Endothelial cell of umbilical vein (primary cell): ENCODE measurements at regions not wholly inside any gene's neighbourhood (a gene's known extent, or its start where the extent isn't known, plus 50 kb on each side); places are given as distances from the start of the nearest gene placed in this dataset.

Experiments
- BruUV-seq: library from RNA; stranded (reverse); fragments of 400-500 nt; replicated peaks from 2 replicates; lab custom pipeline; 2021; lab: Mats Ljungman, UMichigan
- CTCF ChIA-PET: fragments of 300-600, 350-600 bp; sonication (Branson Sonifier 250); formaldehyde crosslinking; loops from one replicate; lab custom pipeline; 2021; ENCODE audit warnings: antibody characterized with exemption, inconsistent platforms; lab: Charles Lee
- POLR2A ChIA-PET: fragments of 300-600, 350-600 bp; sonication (Branson Sonifier 250); formaldehyde crosslinking; loops from one replicate; lab custom pipeline; 2021; ENCODE audit warnings: antibody characterized with exemption, inconsistent platforms; lab: Charles Lee
- DNase-seq: peaks from one replicate; pipeline ENCODE4 v3.0.0-alpha.2; 2011; ENCODE audit warnings: low read depth, low spot score
- FAIRE-seq: peaks from 2 replicates; lab custom pipeline; 2011; peaks lifted over from hg19 to GRCh38; lab: Jason Lieb, UNC
- H2AFZ ChIP-seq: 2 replicates; pipeline ENCODE4 v1.6.0; 2012; ENCODE audit warnings: low read depth, low read length, control low read depth, inconsistent platforms
- H3K27ac ChIP-seq: 2 replicates; pipeline ENCODE4 v1.5.1; 2011; ENCODE audit warnings: low read depth, mild to moderate bottlenecking, control low read depth, low read length, moderate library complexity; ENCODE audit not compliant: insufficient read depth
- H3K27me3 ChIP-seq, 2 experiments: 2 replicates each; pipeline versions ENCODE4 v1.6.0 to v1.6.1; 2011; ENCODE audit warnings: low read length in 2 of 2, mixed read lengths in 1 of 2; ENCODE audit not compliant: control insufficient read depth in 2 of 2, insufficient read depth in 2 of 2
- H3K36me3 ChIP-seq, 2 experiments: 2 replicates in 1 of 2; 3 replicates in 1 of 2; pipeline ENCODE4 v1.5.1; 2011; ENCODE audit warnings: low read length in 2 of 2, mild to moderate bottlenecking in 1 of 2, moderate library complexity in 1 of 2; ENCODE audit not compliant: control insufficient read depth in 2 of 2, insufficient read depth in 2 of 2; ENCODE audit errors: extremely low read depth in 1 of 2
- H3K4me1 ChIP-seq: 3 replicates; pipeline ENCODE4 v1.5.1; 2011; ENCODE audit warnings: mild to moderate bottlenecking, low read length; ENCODE audit not compliant: control insufficient read depth, insufficient read depth; ENCODE audit errors: extremely low read depth
- H3K4me2 ChIP-seq: 2 replicates; pipeline ENCODE4 v1.6.1; 2011; ENCODE audit warnings: low read length, control low read depth, mixed read lengths; ENCODE audit not compliant: insufficient read depth
- H3K4me3 ChIP-seq, 3 experiments: fragments of 200-600 bp in 1 of 3; sonication (generic), shearing (Covaris generic) in 1 of 3; replicated peaks in 1 of 3; 2 replicates each; pipeline ENCODE4 v1.5.1; 2011 to 2016; ENCODE audit warnings: control low read depth in 3 of 3, low read length in 3 of 3, mild to moderate bottlenecking in 2 of 3, inconsistent platforms in 1 of 3, low read depth in 1 of 3, moderate library complexity in 1 of 3; ENCODE audit not compliant: insufficient read depth in 1 of 3
- H3K79me2 ChIP-seq: 2 replicates; pipeline ENCODE4 v1.6.0; 2012; ENCODE audit warnings: low read length, inconsistent platforms; ENCODE audit not compliant: control insufficient read depth, insufficient read depth
- H3K9ac ChIP-seq: replicated peaks from 2 replicates; pipeline ENCODE3; 2011; ENCODE audit warnings: low read length, control low read depth; ENCODE audit not compliant: insufficient read depth; ENCODE audit errors: extremely low read depth
- H3K9me1 ChIP-seq: replicated peaks from 3 replicates; pipeline ENCODE4 v1.6.0; 2011; ENCODE audit warnings: mild to moderate bottlenecking, low read length; ENCODE audit not compliant: control insufficient read depth, insufficient read depth; ENCODE audit errors: extremely low read depth
- H3K9me3 ChIP-seq: replicated peaks from 2 replicates; pipeline ENCODE4 v1.5.1; 2012; ENCODE audit warnings: low read length, inconsistent platforms; ENCODE audit not compliant: control insufficient read depth, insufficient read depth
- H4K20me1 ChIP-seq: replicated peaks from 2 replicates; pipeline ENCODE3; 2011; ENCODE audit warnings: mild to moderate bottlenecking, low read length; ENCODE audit not compliant: control insufficient read depth, insufficient read depth; ENCODE audit errors: extremely low read depth
- EZH2 ChIP-seq: IDR thresholded peaks from 2 replicates; pipeline ENCODE4 v1.6.1; 2012; ENCODE audit warnings: borderline replicate concordance, low read depth, mild to moderate bottlenecking, moderate library complexity, low read length, inconsistent platforms; ENCODE audit not compliant: severe bottlenecking
- FOS ChIP-seq: IDR thresholded peaks from 2 replicates; pipeline ENCODE4 v1.6.1; 2011; ENCODE audit warnings: mild to moderate bottlenecking, low read length, moderate library complexity, borderline replicate concordance; ENCODE audit not compliant: insufficient read depth
- JUN ChIP-seq: IDR thresholded peaks from 2 replicates; pipeline ENCODE4 v1.6.1; 2011; ENCODE audit warnings: borderline replicate concordance, low read depth; ENCODE audit not compliant: insufficient read length, insufficient read depth
- MYC ChIP-seq: IDR thresholded peaks from one replicate; pipeline ENCODE4 v1.6.1; 2011; ENCODE audit warnings: mild to moderate bottlenecking, low read depth, low read length
- POLR2A ChIP-seq: IDR thresholded peaks from 2 replicates; pipeline ENCODE4 v1.6.1; 2012; ENCODE audit warnings: low read depth, mild to moderate bottlenecking, control low read depth, low read length
- POLR2AphosphoS5 ChIP-seq: IDR thresholded peaks from 2 replicates; pipeline ENCODE4 v1.6.1; 2012; ENCODE audit warnings: low read depth, mild to moderate bottlenecking, control low read depth, low read length, moderate library complexity; ENCODE audit not compliant: insufficient read depth
- dilution Hi-C: fragments of 300-500 bp; cut with MboI; formaldehyde crosslinking; loops from one replicate; pipeline ENCODE4 v1.15.0; 2019; ENCODE audit warnings: low sequenced_read_pairs; ENCODE audit not compliant: extremely low pct_ligation_motif_present
- intact Hi-C: fragments of 100-400 bp; cut with micrococcal nuclease; formaldehyde crosslinking; loops from one replicate; pipeline ENCODE4 v1.10.0; 2022
- TF ChIP-seq, protein P1 (sequence below), 2 donors: IDR thresholded peaks; 1 replicate in 1 of 2; 2 replicates in 1 of 2; pipeline ENCODE4 v1.5.1; 2011; ENCODE audit warnings: low read length in 2 of 2, mild to moderate bottlenecking in 2 of 2, moderate library complexity in 2 of 2, control low read depth in 1 of 2, inconsistent platforms in 1 of 2, low read depth in 1 of 2; ENCODE audit not compliant: insufficient read depth in 1 of 2; ENCODE audit errors: extremely low read depth in 1 of 2

DNA sequence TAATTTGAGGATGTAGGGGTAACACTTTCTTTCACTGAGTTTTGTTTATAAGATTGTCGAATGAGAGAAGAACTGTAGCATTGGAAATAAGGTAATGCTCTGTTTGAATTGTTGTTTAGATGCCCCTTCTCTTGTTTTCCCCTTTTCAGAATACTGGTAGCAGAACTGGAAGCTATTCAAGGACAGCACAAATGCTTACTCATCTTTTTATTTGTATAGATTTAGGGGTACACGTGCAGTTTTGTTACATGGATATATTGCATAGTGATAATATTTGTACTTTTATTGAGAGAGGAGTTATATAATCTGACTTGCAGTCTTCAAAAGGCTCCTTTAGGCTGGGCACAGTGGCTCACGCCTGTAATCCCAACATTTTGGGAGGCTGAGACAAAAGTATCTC is 145.4 kb upstream of the HAND2 start:
- no peak overlapping the region for H3K9ac ChIP-seq
- no peaks in the 10 kb centered on the region for H3K9me1 ChIP-seq
- intact Hi-C loops (no loop called here), dilution Hi-C loops (no loop called here)
- TF ChIP-seq, protein P1, sequence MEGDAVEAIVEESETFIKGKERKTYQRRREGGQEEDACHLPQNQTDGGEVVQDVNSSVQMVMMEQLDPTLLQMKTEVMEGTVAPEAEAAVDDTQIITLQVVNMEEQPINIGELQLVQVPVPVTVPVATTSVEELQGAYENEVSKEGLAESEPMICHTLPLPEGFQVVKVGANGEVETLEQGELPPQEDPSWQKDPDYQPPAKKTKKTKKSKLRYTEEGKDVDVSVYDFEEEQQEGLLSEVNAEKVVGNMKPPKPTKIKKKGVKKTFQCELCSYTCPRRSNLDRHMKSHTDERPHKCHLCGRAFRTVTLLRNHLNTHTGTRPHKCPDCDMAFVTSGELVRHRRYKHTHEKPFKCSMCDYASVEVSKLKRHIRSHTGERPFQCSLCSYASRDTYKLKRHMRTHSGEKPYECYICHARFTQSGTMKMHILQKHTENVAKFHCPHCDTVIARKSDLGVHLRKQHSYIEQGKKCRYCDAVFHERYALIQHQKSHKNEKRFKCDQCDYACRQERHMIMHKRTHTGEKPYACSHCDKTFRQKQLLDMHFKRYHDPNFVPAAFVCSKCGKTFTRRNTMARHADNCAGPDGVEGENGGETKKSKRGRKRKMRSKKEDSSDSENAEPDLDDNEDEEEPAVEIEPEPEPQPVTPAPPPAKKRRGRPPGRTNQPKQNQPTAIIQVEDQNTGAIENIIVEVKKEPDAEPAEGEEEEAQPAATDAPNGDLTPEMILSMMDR (IDR thresholded peaks at IDR 0.05; ENCODE audit: extremely low read depth in 1 of 2, insufficient read depth in 1 of 2, low read depth in 1 of 2, low read length in 2 of 2), result no peak
- TF ChIP-seq POLR2AphosphoS5 (no peak), FOS (no peak), EZH2 (no peak), MYC (no peak), JUN (no peak), POLR2A (no peak)
- no peaks in the 10 kb centered on the region for H3K27me3 ChIP-seq
- no peak overlapping the region for H3K4me3 ChIP-seq
- H3K4me2 ChIP-seq, result no peak overlapping the region
- no peaks in the 10 kb centered on the region for H3K4me1 ChIP-seq
- H4K20me1 ChIP-seq, result no peaks in the 10 kb centered on the region
- CTCF ChIA-PET, result no interaction called here
- no peaks in the 10 kb centered on the region for H3K36me3 ChIP-seq
- POLR2A ChIA-PET, result no interaction called here
- no peak overlapping the region for H3K27ac ChIP-seq
- BruUV-seq, result no TSS peak
- H3K9me3 ChIP-seq, result no peaks in the 10 kb centered on the region
- H2AFZ ChIP-seq, result no peak overlapping the region
- FAIRE-seq, result no peak
- H3K79me2 ChIP-seq, result no peaks in the 10 kb centered on the region
- DNase-seq, result no peak
